ENCODE measurements at regions not wholly inside any gene's neighbourhood (a gene's known extent, or its start where the extent isn't known, plus 50 kb on each side); places are given as distances from the start of the nearest gene placed in this dataset.

- TF ChIP-seq, protein P1, sequence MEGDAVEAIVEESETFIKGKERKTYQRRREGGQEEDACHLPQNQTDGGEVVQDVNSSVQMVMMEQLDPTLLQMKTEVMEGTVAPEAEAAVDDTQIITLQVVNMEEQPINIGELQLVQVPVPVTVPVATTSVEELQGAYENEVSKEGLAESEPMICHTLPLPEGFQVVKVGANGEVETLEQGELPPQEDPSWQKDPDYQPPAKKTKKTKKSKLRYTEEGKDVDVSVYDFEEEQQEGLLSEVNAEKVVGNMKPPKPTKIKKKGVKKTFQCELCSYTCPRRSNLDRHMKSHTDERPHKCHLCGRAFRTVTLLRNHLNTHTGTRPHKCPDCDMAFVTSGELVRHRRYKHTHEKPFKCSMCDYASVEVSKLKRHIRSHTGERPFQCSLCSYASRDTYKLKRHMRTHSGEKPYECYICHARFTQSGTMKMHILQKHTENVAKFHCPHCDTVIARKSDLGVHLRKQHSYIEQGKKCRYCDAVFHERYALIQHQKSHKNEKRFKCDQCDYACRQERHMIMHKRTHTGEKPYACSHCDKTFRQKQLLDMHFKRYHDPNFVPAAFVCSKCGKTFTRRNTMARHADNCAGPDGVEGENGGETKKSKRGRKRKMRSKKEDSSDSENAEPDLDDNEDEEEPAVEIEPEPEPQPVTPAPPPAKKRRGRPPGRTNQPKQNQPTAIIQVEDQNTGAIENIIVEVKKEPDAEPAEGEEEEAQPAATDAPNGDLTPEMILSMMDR (IDR thresholded peaks at IDR 0.05; ENCODE audit: insufficient read depth, low read depth, low read length), result no peak
- no peak for TF ChIP-seq EZH2 (IDR thresholded peaks at IDR 0.05; ENCODE audit: insufficient read depth, low read length)
Observed at GRCh38 chr7:118029826-118030422, 154.0 kb upstream of the LSM8 start.

Data from astrocyte (in vitro differentiated cells and primary cell).